ENCODE measurements at regions not wholly inside any gene's neighbourhood (a gene's known extent, or its start where the extent isn't known, plus 50 kb on each side); places are given as distances from the start of the nearest gene placed in this dataset.
A peak's percentile ranks its signal among the peaks of the same experiment; 100 is the strongest.

DNA sequence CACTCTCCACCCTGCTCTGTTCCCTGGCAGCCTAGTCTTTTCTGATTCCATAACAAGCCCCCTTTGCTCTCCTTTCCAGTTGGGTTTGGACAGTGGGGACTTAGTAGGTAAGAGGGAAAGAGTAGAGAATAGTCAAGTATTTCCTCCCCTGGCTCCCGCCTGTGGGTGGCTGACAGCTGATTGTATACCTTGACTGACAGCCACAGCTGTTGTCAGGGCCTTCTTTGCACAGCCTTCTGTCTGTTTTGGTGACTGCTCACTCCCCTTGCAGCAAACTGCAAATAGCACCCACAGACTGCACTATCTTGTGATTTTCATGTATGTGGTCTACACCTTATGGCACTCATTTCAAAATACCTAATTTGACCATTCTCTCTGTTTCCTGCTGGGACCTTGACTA, 486.3 kb downstream of the ACTR3B start:
- no peak for DNase-seq

- no peak for DNase-seq
Observed at GRCh38 chr7:153247926-153248325, 488.4 kb downstream of the ACTR3B start.

DNA sequence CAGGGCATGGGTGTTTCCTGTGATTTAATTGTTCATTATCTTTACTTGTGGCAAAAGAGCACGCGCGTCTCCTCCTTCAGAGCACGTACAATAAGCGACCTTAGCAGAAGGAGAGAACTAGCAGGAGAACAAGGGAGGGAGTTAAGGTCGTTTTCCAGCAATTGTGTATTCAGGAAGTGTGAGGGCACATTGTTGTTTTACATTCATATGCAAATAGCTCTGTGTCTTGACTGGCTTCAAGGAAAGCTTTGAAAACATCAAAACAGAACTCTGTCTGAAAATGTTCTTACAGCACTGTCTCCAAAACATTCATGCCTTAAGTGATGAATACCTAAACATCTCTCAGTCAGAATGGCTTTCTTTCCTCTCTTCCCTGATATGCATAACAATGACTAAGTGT, 499.1 kb downstream of the ACTR3B start:
- DNase-seq, result no peak

- no peak for DNase-seq
Observed at GRCh38 chr7:153276394-153276793, 516.8 kb downstream of the ACTR3B start.

DNA sequence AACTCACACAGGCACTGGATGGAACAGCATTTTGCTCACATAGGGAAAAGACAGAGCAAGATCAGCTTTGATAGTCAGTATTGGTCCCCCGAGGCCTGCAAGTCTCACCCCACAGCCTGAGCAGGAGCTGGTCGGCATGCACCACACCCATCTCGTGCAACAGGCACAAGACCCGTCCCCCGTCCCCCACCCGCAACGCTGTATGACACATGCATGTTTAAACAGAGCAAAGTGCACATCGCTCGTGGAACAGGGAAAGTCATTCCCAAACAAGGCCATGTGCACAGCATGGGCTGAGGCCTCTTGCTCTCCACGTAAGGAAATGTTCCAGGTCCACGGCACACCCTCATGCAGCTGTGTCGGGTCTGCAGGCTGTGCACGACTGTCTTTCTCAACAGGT, 527.2 kb downstream of the ACTR3B start:
- no peak for DNase-seq

- DNase-seq, result no peak
Observed at GRCh38 chr7:153290066-153290465, 530.5 kb downstream of the ACTR3B start.

DNA sequence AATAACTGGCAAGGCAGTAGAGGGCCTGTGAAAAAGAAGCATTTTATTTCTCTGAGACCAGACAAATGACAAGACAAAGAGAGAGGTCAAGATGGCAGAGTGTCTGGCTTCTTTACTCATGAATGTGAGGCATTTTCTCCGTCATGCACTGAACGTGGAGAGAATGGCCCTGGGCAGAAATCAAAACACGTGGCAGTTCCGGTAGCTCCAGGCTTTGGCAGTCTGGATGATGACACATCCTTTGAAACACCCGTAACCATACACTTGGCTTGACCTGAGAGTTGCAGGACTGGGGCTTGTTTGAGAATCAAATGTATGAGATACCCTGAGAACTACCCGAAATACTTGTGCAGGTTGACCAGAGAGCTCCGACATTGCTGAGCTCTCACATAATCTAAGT, 537.6 kb downstream of the ACTR3B start:
- no peak for DNase-seq

- no peak for DNase-seq
Observed at GRCh38 chr7:153301936-153302335, 542.4 kb downstream of the ACTR3B start.

GRCh38 chr7:153320005-153320404, 560.5 kb downstream of the ACTR3B start:
- no peak for DNase-seq

GRCh38 chr7:153320681-153321080, 561.1 kb downstream of the ACTR3B start:
- DNase-seq, result no peak

DNA sequence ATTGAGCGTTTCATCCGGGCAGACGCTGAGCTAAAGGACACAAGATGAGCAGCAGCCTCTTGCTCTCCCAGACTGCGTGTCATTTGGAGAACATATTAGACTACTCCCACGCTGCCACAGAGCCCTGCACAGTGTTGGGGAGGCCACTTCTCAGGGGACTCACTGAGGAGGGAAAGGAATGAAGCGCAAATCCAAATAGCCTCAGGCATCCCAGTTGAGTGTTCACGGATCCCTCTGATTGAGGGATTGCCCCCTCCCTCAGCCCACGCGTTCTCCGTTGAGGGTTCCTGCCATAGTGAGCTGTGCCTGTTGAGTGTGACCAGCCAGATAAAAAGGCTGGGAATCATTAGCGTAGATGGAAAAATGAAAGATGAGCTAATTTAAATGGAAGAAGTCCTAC, 563.4 kb downstream of the ACTR3B start:
- DNase-seq, result peak; percentile 56

DNA sequence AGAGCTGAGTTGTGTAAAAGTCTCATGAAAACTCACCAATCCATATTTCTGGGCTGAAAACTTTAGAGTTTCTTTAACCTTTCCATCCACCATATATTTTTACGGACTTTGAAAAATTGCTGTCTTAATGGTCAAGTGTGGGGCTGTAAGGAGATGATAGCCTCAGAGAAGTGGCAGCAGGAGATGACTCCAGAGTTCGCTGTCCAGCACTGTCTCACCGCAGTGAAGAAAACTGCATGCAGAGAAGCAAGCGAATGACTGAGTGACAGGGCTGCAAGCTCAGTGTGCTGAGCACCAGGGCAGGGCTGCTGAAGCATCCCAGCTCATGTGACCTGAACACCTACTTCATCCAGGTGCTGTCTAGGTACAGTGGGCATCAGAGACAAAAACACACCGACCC, 564.5 kb downstream of the ACTR3B start:
- DNase-seq, result peak; percentile 16

GRCh38 chr7:153327683-153328082, 568.1 kb downstream of the ACTR3B start:
- DNase-seq, result no peak

GRCh38 chr7:153331427-153331826, 571.9 kb downstream of the ACTR3B start:
- no peak for DNase-seq

- DNase-seq, result no peak
Observed at GRCh38 chr7:153354071-153354470, 594.5 kb downstream of the ACTR3B start.

GRCh38 chr7:153370092-153370491, 610.5 kb downstream of the ACTR3B start:
- DNase-seq, result no peak

GRCh38 chr7:153380636-153381035, 621.1 kb downstream of the ACTR3B start:
- DNase-seq, result no peak

- DNase-seq, result peak; percentile 23
Observed at GRCh38 chr7:153381275-153382040, 621.9 kb downstream of the ACTR3B start.

- no peak for DNase-seq
Observed at GRCh38 chr7:153382641-153383101, 623.1 kb downstream of the ACTR3B start.

DNA sequence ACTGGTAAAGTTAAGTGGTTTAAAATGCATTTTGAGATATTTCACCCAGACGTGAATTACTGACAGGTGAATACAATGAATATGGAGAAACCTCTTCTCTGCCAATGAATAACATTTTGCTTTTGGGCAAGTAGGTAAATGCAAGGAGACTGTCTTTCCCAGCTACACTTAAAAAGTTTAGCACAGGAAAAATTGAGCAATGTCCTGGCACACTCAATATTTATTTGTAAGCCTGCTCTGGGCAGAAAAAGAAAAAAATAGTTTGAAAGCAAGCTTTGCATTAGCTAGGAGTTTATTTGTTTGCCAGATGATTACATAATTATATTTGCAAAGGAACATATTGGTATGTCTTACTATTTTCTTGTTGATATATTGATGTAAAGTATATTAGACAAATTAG, 624.2 kb downstream of the ACTR3B start:
- DNase-seq, result no peak

GRCh38 chr7:153385502-153385901, 626.0 kb downstream of the ACTR3B start:
- no peak for DNase-seq

DNA sequence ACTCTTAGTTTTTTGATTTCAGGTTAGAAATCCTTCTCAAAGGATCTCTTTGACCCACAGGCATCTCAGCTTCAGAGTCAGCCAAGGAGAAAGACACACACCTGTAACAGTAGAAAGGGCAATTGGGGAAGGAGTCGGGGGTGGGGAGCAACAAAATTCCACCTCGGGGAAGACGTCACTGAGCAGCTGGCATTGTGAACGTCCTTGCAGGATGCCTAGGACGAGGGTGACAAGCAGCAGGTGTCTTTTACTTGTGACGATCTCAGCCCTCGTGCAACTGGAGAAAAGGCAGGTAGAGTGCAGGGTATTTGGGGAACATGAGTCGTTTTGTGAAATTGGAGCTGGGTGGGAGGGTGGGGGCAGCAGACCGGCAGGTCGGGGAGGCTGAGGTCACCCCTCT, 627.0 kb downstream of the ACTR3B start:
- no peak for DNase-seq

GRCh38 chr7:153388611-153389010, 629.1 kb downstream of the ACTR3B start:
- DNase-seq, result no peak

DNA sequence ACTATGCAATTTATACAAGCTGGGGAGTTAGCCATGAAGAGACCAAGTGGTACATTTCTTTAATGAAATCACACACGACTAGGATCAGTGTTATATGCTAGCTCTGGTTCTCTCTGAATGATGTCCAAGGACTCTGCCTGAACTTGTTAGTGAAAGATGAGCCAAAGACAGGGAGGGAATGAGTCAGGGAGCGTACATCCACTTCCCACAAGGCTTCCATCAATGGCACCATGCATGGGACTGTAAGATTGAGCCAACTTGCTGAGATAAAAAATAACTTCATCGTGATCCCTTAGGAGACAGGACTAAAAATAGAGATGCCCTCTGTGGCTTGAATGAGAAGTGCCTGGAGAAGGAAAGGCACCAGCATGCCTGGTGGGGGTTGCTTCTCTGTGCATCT, 629.7 kb downstream of the ACTR3B start:
- no peak for DNase-seq

- no peak for DNase-seq
Observed at GRCh38 chr7:153390955-153391354, 631.4 kb downstream of the ACTR3B start.
